Pancreas (tissue), 10 donors: ENCODE measurements at regions not wholly inside any gene's neighbourhood (a gene's known extent, or its start where the extent isn't known, plus 50 kb on each side); places are given as distances from the start of the nearest gene placed in this dataset.
A peak's percentile ranks its signal among the peaks of the same experiment; 100 is the strongest.

ENCODE experiments used
- ATAC-seq, 4 donors: fragments of 200-7000 bp; cut with Tn5 transposase; one replicate each; pipeline versions ENCODE4 v1.8.0 to v1.9.1; 2020; ENCODE audit warnings: mild to moderate bottlenecking in 4 of 4, moderate library complexity in 4 of 4
- DNase-seq, 6 donors: peaks; one replicate each; pipeline ENCODE4 v3.0.0-alpha.2; 2020
- FAIRE-seq: peaks from 2 replicates; lab custom pipeline; 2012; peaks lifted over from hg19 to GRCh38; lab: Jason Lieb, UNC
- H3K27ac ChIP-seq, 4 donors: fragments of 200-600 bp; sonication (generic); 1 replicate in 3 of 4; 2 replicates in 1 of 4; pipeline versions ENCODE4 v1.5.0 to v1.8.0; 2020
- H3K27me3 ChIP-seq, 4 donors: fragments of 200-600 bp; one replicate each; pipeline ENCODE4 v1.8.0; 2021
- H3K36me3 ChIP-seq, 3 donors: fragments of 200-600 bp; sonication (generic) in 1 of 3; one replicate each; pipeline versions ENCODE4 v1.5.0 to v1.8.0; 2020 to 2021
- H3K4me1 ChIP-seq, 3 donors: fragments of 200-600 bp; one replicate each; pipeline ENCODE4 v1.8.0; 2021
- H3K4me3 ChIP-seq, 4 donors: fragments of 200-600 bp; sonication (generic) in 2 of 4; one replicate each; pipeline versions ENCODE4 v1.5.0 to v1.8.0; 2020 to 2021
- H3K9me3 ChIP-seq, 4 donors: fragments of 200-600 bp; one replicate each; pipeline ENCODE4 v1.8.0; 2021
- WGBS, 2 donors: extraction: QIAGEN DNeasy Blood & Tissue Kit; methylation state at CpG; one replicate each; pipeline ENCODE4 v1.1.7; 2013; 5-methylcytosine and 5-hydroxymethylcytosine counted together
- intact Hi-C, 3 donors: fragments of 100-400 bp; cut with DNase I; formaldehyde crosslinking; loops; one replicate each; pipeline versions ENCODE4 v1.11.1 to v1.14.2; 2022
- TF ChIP-seq, protein P1 (sequence below), 4 donors: fragments of 200-600 bp; sonication (generic) in 3 of 4; IDR thresholded peaks; one replicate each; pipeline versions ENCODE4 v1.5.0 to v1.8.0; 2021; ENCODE audit warnings: antibody characterized with exemption in 4 of 4
- donor health status: healthy with polysubstance abuse.
- donor health status: DM: no; HTN: no; CAD: no; lungs with moderate emphysema.
- donor health status: DM: no; HTN: no; CAD: no.
- donor health status: control.
- donor health status: control.
- donor health status: Bipolar disorder and iron deficiency.
- donor health status: DM: yes; HTN: yes; CAD: no.
- donor health status: DM: no; HTN: no; CAD: no.
- donor health status: DM: no; HTN: no; CAD: no.
- donor health status: DM: yes; HTN: yes; CAD: no.

GRCh38 chr6:139923964-139924475 is 549.6 kb upstream of the CITED2 start:
- FAIRE-seq, result no peak
- TF ChIP-seq, protein P1, sequence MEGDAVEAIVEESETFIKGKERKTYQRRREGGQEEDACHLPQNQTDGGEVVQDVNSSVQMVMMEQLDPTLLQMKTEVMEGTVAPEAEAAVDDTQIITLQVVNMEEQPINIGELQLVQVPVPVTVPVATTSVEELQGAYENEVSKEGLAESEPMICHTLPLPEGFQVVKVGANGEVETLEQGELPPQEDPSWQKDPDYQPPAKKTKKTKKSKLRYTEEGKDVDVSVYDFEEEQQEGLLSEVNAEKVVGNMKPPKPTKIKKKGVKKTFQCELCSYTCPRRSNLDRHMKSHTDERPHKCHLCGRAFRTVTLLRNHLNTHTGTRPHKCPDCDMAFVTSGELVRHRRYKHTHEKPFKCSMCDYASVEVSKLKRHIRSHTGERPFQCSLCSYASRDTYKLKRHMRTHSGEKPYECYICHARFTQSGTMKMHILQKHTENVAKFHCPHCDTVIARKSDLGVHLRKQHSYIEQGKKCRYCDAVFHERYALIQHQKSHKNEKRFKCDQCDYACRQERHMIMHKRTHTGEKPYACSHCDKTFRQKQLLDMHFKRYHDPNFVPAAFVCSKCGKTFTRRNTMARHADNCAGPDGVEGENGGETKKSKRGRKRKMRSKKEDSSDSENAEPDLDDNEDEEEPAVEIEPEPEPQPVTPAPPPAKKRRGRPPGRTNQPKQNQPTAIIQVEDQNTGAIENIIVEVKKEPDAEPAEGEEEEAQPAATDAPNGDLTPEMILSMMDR (IDR thresholded peaks at IDR 0.05), result no peak
- WGBS, 2 donors, result 84% methylated on average over 5 of the region's 5 CpGs
- no peaks in the 10 kb centered on the region for H3K27me3 ChIP-seq
- H3K4me1 ChIP-seq, result no peaks in the 10 kb centered on the region
- no peak for ATAC-seq
- intact Hi-C loops, result no loop called here
- H3K4me3 ChIP-seq, result no peak overlapping the region
- no peak overlapping the region for H3K27ac ChIP-seq
- no peaks in the 10 kb centered on the region for H3K9me3 ChIP-seq
- H3K36me3 ChIP-seq, result no peaks in the 10 kb centered on the region
- no peak for DNase-seq

DNA sequence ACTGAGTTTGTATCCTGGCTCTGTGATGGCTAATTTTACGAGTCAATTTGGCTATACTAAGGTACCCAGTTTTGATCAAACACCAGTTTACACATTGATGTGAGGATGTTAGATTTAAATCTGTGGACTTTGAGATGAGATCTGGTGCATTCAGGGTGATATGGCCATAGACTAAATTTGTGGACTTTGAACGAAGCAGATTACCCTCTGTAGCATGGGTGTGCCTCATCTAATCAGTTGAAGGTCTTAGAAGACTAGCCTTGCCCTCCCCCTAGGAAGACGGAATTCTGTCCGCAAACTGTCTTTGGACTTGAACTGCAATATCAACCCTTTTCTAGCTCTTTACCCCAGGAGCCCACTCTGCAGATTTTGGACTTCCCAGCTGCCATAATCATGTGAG is 547.8 kb upstream of the CITED2 start:
- intact Hi-C loops, result no loop called here
- Histone ChIP-seq H3K9me3 (no peaks in the 10 kb centered on the region), H3K27ac (no peak overlapping the region), H3K4me1 (no peaks in the 10 kb centered on the region), H3K36me3 (no peaks in the 10 kb centered on the region), H3K27me3 (no peaks in the 10 kb centered on the region), H3K4me3 (no peak overlapping the region)
- DNase-seq (no peak), FAIRE-seq (no peak), ATAC-seq (no peak)
- TF ChIP-seq, protein P1 (IDR thresholded peaks at IDR 0.05), result no peak
- 83 to 84% methylated on average over 4 of the region's 4 CpGs for WGBS, 2 donors

DNA sequence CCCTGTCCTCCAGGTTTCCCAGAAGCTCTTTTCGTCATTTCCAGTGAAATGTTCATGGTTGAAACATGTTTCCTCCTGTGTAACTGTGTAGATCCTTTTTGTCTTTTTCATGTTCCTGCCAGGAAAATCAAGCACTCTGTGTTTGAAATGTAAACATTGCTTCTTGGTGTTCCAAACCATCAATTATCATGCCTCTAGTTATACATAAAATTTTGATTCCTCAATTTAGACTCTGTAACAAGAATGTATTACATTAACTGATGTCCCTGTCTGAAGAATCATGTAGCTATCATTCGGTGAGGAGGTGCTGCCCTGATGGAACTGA is 546.3 kb upstream of the CITED2 start:
- FAIRE-seq (no peak), DNase-seq (no peak), ATAC-seq (no peak)
- no peaks in the 10 kb centered on the region for H3K9me3 ChIP-seq
- H3K4me3 ChIP-seq, result no peak overlapping the region
- intact Hi-C loops, result no loop called here
- H3K27ac ChIP-seq, result no peak overlapping the region
- TF ChIP-seq, protein P1 (IDR thresholded peaks at IDR 0.05), result no peak
- WGBS, 2 donors, result 51 to 68% methylated on average over 2 of the region's 2 CpGs
- no peaks in the 10 kb centered on the region for H3K27me3 ChIP-seq
- H3K36me3 ChIP-seq, result no peaks in the 10 kb centered on the region
- H3K4me1 ChIP-seq, result no peaks in the 10 kb centered on the region

GRCh38 chr6:139920027-139920775 is 545.8 kb upstream of the CITED2 start:
- Histone ChIP-seq H3K27me3 (no peaks in the 10 kb centered on the region), H3K9me3 (no peaks in the 10 kb centered on the region), H3K4me3 (no peak overlapping the region), H3K36me3 (no peaks in the 10 kb centered on the region), H3K27ac (no peak overlapping the region), H3K4me1 (no peaks in the 10 kb centered on the region)
- TF ChIP-seq, protein P1 (IDR thresholded peaks at IDR 0.05), result no peak
- WGBS, 2 donors, result 44 to 52% methylated on average over 7 of the region's 7 CpGs
- DNase-seq, result no peak
- FAIRE-seq, result no peak
- peak in 2 of 4 donors; percentile 38 to 71 for ATAC-seq
- intact Hi-C loops, result no loop called here
